Stimulated activated CD8-positive, alpha-beta memory T cell treated with anti-CD3 and anti-CD28 coated beads, Interleukin-4, amount 100 ng/mL, for 4 hours (primary cell): ENCODE measurements at regions not wholly inside any gene's neighbourhood (a gene's known extent, or its start where the extent isn't known, plus 50 kb on each side); places are given as distances from the start of the nearest gene placed in this dataset.

Experiments used
- DNase-seq, 2 donors: peaks; one replicate each; pipeline ENCODE4 v3.0.0-alpha.2; 2020; ENCODE audit warnings: low read depth in 2 of 2, low spot score in 1 of 2

DNA sequence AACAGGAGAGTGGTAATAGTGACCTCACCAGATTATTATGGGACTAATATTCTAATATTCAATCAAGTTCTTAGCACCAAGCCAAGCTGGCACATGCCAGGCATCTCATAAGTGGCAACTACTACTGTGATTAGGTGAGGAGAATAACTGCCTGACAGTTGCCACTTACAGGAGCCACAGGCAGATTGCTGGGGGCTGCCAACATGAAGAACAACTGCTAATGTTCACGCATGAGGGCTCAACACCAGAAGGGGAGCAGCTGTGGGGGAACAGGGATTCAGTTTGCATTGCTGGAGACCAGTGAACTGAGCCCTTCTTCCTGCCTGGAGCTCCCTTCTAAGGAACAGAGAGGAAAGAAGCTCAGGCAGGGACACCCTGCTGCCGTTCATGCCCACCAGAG lies 504.5 kb downstream of the FOXO1 start:
- no peak for DNase-seq

- DNase-seq = no peak
These were observed 503.1 kb downstream of the FOXO1 start for GRCh38 chr13:40163066-40164000.

- no peak for DNase-seq
These were observed 502.3 kb downstream of the FOXO1 start for GRCh38 chr13:40164133-40164532.

DNA sequence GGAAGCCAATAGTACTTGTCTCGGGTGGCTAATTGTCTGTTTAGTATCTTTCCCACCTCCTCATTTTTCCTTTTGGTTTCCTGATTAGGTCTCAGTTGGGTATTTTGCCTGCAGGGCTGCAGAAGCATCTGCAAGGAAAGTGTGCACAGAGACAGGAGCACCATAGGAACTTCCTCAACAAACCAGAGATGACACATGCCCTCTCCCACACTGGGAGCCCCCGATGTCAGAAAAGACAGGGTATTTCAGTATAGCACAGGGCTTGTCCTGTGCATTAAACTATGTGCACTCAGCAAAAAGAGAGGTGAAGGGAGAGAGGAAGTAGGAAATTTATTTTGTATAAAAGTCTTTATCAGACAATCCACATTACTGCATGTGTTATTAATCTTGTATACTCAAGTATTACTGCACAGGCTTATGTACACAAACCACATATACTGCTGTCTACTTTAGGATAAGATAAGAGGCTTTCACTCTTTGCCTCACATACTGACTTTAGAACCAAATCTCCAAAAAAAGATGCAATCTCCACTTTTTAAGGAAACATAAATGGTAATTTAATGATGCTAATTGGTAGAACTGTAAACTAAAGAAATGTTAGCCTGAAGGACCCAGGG lies 501.0 kb downstream of the FOXO1 start:
- DNase-seq = no peak

DNA sequence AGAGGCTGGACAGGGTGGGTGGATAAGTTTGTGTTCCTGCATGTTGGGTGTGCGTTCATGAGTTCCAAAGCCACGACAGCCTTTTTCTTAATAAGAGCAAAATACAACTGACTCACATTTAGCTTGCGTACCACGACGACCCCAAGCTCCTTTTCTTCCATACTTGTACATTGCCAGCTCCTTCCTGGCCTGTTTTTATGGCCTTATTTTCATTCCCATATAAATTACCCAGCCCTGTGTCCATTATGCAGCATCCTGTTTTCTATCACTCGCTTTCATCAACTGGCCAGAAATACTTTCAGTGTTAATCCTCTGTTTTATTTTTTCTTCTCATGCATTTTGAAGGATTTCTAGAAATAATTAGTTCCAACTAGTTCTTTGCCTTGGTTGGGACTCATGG lies 499.1 kb downstream of the FOXO1 start:
- DNase-seq = no peak

- DNase-seq = no peak
These were observed 497.8 kb downstream of the FOXO1 start for GRCh38 chr13:40168425-40169166.

- no peak for DNase-seq
These were observed 497.0 kb downstream of the FOXO1 start for GRCh38 chr13:40169476-40169875.

DNA sequence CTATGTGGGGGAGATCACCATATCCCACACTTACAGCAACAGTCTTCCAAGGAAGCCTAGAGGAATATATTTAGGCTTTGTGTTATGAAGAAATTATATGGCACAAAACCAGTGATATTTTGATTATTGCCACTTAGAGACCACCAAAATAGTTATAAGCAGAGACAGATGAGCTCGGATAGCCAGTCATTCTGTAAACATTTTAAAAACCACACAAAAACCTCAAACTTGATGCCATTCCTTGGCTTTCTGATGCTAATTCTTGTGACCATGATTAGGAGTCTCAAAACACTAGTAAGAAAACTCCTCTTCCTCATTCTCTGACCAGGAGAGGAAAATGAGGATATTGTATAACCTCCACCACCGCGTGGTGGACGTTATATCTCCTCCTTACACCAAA lies 496.4 kb downstream of the FOXO1 start:
- DNase-seq = no peak

GRCh38 chr13:40170982-40171381 lies 495.5 kb downstream of the FOXO1 start:
- no peak for DNase-seq

DNA sequence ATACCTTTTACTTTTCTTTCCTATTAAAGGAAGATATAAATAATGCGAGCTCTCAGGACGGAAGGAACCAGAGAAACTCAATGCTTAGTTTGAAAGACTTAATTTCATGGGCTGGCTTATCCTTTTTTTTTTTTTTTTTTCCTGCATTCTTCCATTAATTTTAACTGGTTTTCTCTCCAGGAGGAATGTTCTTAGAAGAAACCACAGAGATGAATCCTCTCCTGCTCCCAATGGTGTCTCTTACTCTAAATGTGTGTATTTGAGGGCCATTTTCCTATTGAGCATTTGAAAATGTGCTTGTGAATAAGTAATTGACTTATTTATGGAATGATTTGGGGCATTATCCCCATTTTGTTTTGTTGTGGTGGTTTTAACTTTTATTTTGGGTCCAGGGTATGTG lies 494.9 kb downstream of the FOXO1 start:
- DNase-seq = no peak

- DNase-seq = no peak
These were observed 494.3 kb downstream of the FOXO1 start for GRCh38 chr13:40172149-40172591.

DNA sequence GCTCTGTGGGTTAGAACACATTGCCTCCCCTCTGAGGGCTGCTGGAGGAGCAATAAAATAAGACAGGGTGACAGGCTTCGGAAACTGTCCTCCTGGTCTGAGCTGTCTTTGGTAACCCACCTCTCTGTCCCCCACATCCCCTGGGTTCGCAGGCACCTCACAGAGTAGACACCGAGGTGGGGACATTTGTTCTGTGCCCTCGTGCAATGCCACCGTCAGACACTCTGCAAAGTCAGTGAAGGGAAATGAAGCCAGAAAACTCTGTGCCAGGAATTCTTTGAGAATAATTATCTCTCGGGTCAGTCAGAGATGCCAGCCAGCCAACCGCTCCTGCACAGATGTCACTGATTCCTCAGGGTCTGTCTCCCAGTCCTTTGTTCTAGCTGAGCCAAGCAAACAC lies 493.6 kb downstream of the FOXO1 start:
- DNase-seq = no peak

GRCh38 chr13:40175639-40176038 lies 490.8 kb downstream of the FOXO1 start:
- DNase-seq = no peak

GRCh38 chr13:40176242-40176641 lies 490.2 kb downstream of the FOXO1 start:
- DNase-seq = no peak

- no peak for DNase-seq
These were observed 488.3 kb downstream of the FOXO1 start for GRCh38 chr13:40178130-40178529.

DNA sequence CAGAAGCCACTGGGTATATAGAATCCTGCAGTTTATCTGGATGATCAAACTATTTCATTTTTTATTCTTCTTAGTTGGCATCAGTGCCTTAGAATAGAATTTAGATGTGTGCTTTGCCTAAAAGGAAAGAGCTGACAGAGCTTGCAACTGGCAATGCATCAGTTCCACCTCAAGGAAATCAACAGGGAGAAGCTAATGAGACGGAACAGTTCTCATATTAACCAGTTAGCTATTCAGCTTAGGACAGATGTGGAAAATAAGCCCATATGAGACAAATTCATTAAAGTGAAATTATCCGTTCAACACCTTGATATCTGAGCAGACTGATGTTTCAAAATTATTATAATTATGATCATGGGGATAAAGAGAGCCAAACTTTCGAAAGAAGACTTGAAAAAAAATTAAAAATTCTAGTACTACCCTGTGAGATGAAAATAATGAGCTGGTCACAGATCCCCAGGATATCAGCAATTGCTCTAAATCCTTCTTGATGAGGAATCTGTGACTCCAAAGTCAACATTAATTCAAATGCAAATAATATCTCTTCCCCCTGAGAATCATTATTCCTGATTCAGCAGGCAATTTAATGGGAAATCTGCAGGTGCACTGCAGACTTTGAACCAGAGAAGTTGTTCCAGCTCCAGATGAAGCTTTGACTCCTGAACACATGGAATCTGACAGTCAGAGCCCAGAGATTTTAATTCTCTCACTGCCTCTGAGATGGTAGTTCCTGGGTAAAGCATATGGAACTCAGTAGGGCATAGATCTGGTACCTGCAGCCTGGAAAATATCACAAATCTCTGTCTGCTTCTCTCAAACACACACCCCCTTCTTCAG lies 486.8 kb downstream of the FOXO1 start:
- DNase-seq = no peak

DNA sequence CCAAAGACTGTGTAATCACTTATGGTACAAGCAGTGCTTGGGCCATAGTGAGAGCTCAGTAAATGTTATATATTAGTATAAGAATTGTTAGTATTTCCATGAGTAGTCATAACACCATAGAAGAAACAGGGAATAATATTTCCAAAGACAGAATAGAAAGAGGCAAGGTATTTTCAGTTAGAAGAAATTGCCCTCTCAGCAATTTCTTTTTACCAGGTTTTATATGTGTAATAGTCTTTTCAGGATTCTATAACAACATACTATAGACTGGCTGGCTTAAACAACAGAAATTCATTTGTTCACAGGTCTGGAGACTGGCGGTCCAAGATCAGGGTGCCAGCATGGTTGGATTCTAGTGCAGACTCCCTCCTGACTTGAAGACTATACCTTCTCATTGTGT lies 485.7 kb downstream of the FOXO1 start:
- no peak for DNase-seq

DNA sequence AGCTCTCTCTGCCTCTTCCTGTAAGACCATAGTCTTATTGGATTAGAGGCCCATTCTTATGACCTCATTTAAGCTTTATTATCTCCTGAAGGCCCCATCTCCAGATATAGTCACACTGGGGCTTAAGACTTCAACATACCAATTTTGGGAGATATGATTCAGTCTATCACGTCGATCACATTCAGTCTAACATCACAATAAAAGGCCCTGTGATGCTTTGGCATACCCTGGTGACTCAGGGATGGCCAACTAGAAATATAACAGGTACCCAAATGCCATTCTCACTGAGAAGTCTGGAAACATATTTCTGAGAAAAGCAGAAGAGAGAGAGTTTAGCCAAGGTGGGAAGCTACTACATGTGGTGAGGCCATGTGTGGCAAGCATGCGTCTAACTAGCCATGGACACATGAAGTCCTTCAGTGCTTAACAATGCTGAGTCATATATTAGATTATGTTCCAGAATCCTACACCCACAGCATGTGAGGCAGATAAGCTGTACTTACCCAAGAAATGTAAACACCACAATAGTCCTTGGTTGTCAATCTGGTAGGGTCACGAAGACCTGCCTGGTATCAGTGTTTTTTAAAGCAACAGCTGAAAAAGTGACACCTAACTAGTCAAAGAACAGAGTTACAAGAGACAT lies 485.1 kb downstream of the FOXO1 start:
- no peak for DNase-seq

GRCh38 chr13:40182591-40182990 lies 483.9 kb downstream of the FOXO1 start:
- no peak for DNase-seq

DNA sequence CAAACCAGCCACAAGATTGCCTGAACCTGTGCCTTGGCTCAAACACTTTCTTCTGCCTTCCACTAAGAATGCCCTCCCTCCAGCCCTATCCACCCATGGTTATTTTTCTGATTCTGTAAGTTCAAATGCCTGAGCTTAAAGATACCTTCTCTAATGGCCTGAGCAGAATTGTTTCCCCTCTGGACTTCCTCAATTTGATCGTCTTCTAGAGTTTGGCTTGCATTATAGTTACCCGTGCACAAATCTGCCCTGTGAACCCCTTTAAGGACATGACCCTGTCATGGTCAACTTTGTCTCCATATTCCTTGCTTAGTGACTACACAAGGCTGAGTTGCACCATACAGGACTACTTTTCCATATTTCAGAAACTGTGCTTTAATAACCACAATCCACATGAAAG lies 481.0 kb downstream of the FOXO1 start:
- no peak for DNase-seq

GRCh38 chr13:40186041-40186440 lies 480.4 kb downstream of the FOXO1 start:
- no peak for DNase-seq
